HFF-Myc (cell line): ENCODE measurements at regions not wholly inside any gene's neighbourhood (a gene's known extent, or its start where the extent isn't known, plus 50 kb on each side); places are given as distances from the start of the nearest gene placed in this dataset.

Experiments
- DNase-seq: peaks from one replicate; pipeline ENCODE4 v3.0.0-alpha.2; 2011; ENCODE audit warnings: low read depth; ENCODE audit errors: extremely low read depth
- H3K4me3 ChIP-seq: replicated peaks from 2 replicates; pipeline ENCODE4 v1.5.1; 2011; ENCODE audit warnings: low read depth, mild to moderate bottlenecking, control low read depth, low read length
- CTCF ChIP-seq: IDR thresholded peaks from 2 replicates; pipeline ENCODE4 v1.5.1; 2012; ENCODE audit warnings: mild to moderate bottlenecking, low read depth, low read length, control low read depth; ENCODE audit errors: missing control alignments

- H3K4me3 ChIP-seq, result no peak overlapping the region
- TF ChIP-seq CTCF, result peak; percentile 35
- DNase-seq, result no peak
Measured at GRCh38 chrX:39814391-39814790, 283.4 kb downstream of the BCOR start.

GRCh38 chrX:39815631-39816030, 282.1 kb downstream of the BCOR start:
- TF ChIP-seq CTCF, result no peak
- DNase-seq, result no peak
- no peak overlapping the region for H3K4me3 ChIP-seq

- no peak for TF ChIP-seq CTCF
- DNase-seq, result no peak
- H3K4me3 ChIP-seq, result no peak overlapping the region
Measured at GRCh38 chrX:39816871-39817731, 280.7 kb downstream of the BCOR start.

- no peak for DNase-seq
- TF ChIP-seq CTCF, result no peak
- H3K4me3 ChIP-seq, result no peak overlapping the region
Measured at GRCh38 chrX:39817754-39818470, 279.8 kb downstream of the BCOR start.

GRCh38 chrX:39818750-39819149, 279.0 kb downstream of the BCOR start:
- TF ChIP-seq CTCF, result no peak
- no peak for DNase-seq
- no peak overlapping the region for H3K4me3 ChIP-seq

- no peak for TF ChIP-seq CTCF
- no peak for DNase-seq
- peak overlapping the region; percentile 33 for H3K4me3 ChIP-seq
Measured at GRCh38 chrX:39819921-39820849, 277.6 kb downstream of the BCOR start.
